NCI-H82 (cell line): ENCODE measurements at regions not wholly inside any gene's neighbourhood (a gene's known extent, or its start where the extent isn't known, plus 50 kb on each side); places are given as distances from the start of the nearest gene placed in this dataset.
A peak's percentile ranks its signal among the peaks of the same experiment; 100 is the strongest.

Experiments
- DNase-seq: peaks from one replicate; lab custom pipeline; 2025; lab: John Stamatoyannopoulos, UW

DNA sequence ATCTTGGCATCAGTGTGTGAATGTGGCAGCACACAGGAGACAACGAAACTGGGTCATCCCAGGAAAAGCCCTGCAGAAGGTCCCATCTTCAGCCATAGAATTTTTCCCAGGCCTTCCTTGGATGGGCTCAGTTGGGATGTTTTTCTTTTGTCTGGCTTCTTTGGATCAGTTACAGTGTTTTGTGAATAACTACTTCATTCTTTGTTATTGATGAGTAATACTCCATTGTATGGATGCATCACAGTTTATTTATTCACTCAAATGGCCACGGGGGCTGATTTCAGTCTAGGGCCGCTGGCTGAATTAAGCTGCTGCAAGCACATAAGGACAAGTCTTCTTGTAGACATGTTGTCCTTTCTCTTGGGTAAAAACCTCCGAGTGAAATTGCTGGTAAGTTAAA is 81.3 kb upstream of the CD93 start:
- no peak for DNase-seq

DNA sequence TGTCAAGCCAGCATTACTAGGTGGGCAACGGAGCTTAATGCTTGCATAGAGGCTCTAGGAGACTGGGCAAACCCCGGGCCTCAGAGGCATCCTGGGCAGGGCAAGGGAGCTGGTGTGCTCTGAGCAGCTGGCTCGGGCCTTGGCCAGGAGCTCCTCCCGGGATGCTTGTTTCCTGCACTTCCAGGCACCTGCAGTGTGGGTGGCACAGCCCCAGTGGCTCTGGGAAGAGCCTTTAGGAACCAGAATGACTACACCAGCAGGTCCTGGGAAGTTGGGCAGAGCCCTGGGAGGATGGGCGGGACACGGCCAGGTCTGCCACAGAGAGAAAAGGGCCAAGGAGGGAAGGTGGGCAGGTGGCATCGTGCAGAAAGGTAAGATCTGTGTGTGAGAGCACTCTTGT is 80.4 kb upstream of the CD93 start:
- no peak for DNase-seq

DNA sequence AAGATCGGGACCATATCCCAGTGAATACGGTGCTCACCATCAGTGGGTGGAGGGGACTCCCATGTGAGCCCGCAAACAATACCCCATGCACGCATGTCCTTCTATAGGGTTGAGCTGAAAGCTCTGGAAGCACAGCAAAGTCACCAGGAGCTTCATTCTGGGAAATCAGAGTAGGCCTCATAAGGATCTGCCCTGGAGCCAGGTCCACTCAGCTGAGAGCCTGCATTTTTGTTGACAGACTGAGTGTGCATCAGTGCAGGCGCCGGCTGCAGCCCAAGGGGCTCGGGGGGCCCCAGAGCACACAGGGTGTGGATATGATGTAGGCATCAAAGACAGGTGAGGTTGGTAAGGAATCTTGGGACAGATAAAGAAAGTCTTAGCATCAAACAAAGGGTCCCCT is 79.8 kb upstream of the CD93 start:
- DNase-seq, result no peak

DNA sequence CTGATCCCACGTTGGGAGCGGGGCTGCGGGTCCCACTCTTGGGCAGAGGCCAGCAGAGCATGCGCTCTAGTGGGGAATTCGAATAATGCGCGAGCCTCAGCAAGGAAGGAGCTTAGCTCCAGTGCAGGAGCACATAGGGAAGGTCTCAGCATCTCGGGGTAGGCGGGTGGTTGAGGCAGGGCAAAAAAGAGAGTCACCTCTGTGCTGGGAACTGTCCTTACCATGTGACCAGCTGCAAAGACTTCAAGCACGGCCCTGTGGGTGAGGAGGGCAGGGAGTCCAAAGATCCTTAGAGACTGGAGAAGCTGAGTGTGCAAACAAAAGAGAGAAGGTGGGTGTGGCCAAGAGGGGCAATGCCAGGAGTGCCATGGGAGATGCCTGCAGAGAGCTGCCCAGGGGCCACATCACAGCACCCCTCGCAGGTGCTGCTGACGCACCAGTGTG is 79.2 kb upstream of the CD93 start:
- DNase-seq, result peak; percentile 4

DNA sequence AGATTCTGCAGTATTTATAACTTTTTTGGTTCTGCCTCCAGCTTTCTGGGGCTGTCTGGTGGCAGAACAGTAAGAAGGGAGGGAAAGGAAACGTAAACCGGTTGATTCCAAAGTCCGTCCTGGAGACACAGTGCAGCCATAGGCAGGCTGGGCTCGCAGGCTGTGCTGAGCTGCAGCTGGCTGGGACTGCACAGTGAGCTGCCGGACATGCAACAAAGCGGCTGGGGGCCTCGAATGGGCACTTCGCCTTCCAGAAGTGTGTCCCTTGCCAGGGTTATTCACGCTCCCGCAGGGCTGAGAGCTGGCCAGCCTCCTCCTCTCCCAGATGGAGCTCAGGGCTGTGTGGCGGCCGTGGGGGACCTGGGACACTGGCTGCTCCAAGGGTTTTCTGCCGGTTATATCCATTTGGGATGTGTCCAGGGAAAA is 78.1 kb upstream of the CD93 start:
- no peak for DNase-seq

DNA sequence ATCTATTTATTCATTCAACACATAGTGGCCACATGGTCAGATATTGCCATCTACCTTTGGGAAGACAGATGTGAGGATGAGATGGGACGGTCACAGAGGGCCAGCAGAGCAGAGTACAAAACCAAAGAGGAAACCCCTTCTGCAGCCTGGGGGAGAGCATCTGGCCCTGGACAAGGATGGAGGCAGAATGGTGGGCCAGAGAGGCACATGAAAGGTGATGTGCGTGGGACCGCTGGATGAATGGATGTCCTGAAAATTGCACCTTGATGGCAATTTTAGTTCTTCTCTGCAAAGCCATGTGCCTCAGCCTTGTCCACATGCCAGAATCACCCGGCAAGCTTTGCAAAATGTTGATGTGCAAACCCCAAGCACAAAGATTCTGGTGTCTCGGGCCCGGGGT is 77.4 kb upstream of the CD93 start:
- DNase-seq, result no peak

DNA sequence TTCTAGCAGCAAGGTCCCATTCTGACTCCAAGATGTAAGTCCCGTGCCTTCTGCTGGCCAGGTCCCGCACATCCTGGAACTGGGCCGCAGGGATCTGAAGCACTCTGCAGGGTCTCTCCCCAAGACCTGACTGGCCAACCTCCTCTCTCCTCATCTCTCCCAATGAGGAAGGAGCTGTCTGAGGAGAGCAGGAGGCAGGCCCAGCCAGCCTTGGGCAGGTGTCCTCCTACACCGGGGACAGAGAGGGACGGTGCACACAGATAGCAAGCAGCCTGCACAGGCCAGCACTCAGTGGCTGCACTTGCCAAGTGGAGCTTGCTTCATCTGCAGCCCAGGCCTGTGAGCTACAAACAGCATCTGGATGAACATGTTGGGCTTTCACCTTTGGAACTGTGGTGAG is 76.8 kb upstream of the CD93 start:
- no peak for DNase-seq

DNA sequence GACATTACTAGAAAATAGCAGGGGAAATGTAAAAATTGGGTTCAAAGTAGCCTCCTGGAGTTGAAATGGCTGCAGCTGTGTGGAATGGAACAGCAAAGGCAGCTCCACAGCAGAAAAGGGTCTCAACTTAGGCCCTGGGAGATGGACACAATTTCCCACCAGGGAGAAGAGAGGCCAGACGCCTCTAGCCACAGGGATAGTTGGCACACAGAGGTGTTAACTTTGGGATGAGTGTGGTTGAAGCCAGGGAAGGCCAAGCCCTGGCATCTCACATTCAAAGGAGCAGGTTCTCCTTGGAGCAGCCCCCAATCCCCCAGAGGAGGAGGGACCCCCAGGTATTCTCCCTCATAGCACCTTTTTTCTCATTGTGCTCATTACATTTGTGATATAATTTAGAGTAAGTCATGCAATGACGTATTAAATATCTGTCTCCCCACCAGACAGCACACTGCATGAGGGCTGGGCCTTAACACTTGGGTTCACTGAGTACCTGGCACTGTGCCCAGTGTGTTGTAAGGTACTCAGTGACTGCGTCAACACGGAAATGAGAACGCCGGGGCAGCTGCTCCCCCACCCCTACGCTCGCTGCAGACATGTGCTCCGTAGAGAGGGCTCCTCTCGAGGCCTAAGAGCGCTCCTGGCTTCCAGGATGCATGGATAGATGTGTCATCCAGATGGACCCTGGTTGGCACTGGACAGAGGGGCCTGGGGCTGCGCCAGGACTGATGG is 76.0 kb upstream of the CD93 start:
- DNase-seq, result peak; percentile 21

DNA sequence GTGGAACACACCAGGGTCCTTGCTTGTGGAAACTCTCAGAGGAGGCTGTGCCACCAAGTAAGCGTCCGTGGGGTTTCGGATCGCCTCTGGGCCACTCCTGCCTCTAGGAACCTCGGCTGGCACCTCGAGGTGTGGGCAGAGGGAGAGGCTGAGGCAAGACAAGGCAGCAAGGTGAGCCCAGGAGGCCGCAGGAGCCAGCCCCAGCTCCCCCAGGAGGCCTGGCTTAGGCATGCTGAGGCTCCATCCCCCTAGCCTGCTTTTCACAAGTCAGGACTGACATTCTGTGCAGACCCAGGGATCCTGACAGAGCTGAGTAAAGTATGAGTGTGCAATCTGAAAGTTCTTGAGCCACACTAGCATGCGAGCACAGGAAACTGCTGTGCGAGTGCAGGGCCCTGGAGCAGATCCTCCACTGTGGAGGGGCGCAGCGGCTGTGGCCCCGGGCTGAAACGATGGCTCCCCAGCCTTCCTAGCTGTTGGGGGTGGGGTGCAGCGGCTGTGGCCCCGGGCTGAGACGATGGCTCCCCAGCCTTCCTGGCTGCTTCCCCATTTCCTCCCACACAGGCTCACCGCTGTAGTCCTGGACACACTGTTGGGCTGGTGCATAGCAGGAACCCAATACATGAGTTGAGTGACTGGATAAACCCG is 75.2 kb upstream of the CD93 start:
- no peak for DNase-seq

DNA sequence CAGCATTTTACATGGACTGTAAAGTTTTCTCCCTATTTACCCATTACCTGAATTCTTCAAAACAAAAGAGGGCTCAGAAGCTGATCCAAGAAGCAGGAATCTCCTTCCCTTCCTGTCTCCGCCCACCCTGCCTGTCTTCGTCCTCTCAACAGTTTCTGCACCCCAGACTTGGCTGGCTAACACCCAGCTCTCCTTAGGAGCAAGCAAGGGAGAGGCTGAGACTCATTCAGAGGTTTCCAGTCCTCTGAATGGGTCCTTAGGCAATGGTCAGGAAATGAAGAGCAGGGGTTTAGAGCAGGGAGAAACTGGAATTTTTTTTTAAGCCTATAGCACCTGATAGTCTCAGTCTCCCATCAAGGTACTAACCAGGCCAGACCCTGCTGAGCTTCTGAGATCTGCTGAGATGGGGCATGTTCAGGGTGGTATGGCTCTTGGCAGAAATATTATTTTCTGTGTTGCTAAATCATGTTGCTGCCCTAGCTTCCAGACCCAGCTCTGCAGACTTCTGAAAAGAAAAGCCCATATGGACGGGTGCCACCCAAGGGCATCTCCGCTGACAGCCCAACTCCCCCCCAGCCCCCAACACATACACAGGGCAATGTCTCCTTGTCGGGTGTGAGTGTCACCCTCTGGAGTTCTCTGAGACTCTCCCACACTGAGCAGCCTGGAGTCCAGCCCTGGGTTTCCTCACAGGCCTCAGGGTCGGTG is 74.6 kb upstream of the CD93 start:
- no peak for DNase-seq

DNA sequence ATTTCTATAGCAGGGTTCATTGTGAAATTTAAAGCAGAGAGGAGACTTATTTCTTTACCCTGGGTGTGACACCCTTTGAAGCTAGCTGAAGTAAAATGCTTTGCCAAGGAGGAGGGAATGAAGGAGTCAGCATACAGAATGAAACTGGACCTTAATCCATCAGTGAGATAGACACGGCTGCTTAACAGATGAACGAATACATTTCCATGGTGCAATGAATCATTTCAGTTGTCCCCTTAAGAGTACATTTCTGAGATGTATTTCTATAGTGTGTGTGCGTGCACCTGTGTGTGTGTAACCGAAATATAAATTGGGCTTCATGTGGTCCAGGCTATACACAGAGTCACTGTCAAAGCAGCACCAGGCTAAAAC is 73.8 kb upstream of the CD93 start:
- no peak for DNase-seq

DNA sequence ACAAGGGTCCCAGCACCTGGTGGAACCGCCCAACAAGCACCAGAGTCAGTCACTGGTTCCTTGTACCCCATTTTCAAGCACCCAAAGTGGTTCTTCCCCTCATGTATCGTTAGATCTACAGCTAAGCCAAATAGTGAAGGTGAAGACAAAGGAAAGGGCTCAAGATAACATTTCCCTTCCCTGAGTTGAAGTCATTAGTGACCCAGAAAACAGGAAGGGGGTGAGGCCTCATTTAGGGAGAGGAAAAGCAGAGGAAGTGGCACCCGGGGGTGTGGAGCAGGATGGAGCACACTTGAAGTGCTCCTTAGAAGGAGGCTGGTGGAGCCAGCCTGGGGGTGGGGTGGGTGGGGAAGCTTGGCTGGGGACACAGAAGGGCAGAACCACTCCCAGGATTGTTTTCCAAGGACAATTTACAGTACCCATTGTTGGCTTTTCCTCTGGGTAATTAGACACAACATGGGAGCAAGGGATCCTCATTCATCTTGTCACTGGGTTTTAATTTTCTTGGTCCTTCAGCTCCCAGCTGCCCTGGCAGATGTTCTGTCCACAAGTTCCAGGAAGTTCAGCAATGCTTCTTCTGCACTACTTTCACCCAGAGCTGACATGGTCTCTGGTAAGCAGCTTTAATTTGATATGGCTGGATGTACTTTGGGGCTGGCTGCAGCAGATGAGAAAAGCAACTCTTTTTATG is 73.3 kb upstream of the CD93 start:
- DNase-seq, result peak; percentile 25

DNA sequence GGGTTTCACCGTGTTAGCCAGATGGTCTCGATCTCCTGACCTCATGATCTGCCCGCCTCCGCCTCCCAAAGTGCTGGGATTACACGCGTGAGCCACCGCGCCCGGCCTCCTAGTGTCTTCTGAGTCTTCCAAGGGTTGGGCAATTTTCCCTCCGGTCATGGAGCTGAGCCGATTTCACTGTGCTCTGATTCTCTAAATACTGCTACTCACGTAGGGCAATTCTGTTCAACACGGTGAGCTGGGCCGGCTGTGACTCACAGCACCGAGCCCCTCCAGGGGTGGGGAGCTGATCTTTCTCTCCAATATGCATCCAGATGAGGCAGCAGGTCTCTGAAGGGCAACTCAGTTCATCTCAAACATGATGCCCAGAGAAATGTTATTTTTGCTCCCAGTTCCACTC is 71.6 kb upstream of the CD93 start:
- no peak for DNase-seq

DNA sequence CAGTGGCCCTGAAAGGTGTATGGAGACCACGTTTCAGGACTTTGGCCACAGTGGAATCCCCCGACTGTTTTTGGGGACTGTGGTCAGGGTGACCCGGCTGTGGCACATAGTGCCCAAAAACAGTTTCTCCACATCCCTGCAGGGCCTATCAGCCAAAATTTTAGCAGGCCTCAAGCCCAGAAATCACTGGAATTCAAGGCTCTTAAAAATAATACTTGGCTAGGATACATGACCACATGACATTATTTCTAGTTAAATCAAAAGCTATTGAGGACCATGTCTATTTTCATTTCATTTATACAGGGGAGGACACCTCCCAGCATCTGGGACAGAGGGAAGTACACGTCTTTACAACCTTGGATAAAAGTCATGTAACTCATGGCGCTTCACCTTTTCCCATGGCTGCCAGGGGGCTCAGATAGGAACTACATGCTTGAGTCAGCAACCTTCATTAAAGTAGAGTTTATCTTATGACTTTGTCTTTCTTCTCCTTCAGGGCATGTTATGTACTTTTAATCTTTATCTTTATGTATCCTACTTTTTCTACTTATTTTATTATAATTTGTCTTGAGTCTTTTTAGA is 70.8 kb upstream of the CD93 start:
- DNase-seq, result no peak

DNA sequence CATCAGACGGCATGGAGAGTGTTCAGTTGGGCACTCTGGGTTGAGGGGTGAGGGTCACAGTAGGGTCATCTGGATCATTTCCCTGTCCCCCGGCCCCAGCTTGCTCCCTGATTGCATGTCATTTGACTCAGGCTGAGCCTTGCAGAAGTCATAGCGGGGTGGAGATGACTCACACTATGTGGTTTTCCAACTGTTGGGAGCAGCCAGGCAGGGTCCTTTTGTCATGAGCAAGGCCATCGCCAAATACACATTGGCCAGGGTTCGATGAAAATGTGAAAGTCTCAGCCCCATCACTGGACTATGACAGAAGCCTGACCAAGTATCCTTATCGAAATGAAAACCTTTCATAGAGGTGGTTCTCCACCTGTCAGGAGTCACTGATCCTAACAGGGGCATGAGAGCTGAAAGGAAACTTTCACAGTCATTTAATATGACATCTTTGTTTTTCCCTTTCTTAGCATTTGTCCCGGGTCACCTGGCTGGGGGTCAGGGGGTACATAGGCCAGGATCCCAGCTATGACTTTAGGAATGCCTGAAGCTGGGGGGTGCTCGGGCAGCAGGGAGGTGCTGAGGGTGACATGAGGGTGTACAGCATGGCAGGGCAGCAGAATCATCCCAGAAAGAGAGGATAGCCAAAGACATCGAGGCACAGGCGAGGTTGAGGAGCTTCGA is 70.2 kb upstream of the CD93 start:
- no peak for DNase-seq

DNA sequence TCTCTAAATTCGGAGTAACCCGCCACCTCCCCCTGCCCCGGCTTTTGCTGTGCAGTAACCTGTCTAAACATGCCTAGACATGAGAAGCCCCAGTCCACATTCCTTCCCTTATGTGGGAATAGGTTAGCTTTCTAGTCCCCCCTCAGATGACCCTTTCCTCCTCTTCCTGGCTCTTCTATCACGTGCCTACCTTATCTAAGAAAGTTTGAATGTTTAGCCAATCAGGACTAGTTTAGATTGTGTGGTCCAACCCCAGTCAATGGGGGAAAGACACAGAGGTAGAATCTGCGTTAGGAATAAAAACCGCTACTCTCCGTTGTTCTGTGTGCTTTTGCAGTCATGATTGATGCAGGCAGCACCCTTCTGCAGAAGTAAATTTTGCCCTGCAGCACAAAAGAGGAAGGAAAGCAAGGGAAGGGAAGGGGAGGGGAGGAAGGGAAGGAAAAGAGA is 69.0 kb upstream of the CD93 start:
- DNase-seq, result no peak

DNA sequence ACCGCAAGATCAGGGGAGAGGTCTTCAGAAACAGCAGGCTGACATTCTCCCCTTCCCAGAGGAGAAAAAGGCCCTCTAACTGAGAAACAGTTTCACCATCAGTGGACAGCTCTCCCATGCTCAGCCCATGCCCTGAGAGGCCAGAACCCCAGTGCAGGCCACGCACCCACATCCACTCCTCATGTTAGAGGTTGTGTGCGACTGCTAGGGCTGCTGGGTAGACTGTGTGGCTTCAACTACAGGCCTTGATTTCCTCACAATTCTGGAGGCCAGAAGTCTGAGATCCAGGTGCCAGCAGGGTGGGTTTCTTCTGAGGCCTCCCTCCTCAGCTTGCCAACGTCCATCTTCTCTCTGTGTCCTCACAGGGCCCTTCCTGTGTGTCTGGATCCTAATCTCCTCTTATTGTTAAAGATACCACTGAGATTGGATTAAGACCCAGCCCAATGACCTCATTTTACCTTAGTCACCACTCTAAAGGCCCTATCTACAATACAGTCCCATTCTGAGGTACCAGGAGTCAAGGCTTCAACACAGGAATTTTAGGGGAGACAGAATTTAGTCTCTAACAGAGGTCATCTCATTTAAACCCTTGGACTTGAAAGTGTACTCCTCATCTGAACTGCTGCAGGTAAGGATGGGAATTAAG is 67.7 kb upstream of the CD93 start:
- DNase-seq, result peak; percentile 61

DNA sequence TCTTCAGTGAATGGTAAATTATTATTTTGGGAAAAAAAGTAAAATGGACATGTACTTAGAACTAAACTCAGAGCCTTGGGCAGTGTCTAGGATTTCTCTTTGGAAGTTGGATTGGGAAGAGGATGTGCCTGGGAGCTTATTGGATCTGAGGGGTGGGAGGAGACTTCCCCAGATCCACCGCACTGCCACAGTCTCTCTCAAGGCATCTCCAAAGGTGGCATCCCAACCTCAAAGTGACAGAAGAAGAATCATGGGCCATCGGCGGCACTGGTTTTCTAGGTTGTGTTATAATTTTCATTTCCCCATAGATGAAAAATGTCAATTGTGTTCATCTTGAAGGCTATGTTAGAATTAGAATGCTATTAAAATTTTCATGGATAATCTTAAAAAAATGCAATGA is 66.8 kb upstream of the CD93 start:
- DNase-seq, result no peak

DNA sequence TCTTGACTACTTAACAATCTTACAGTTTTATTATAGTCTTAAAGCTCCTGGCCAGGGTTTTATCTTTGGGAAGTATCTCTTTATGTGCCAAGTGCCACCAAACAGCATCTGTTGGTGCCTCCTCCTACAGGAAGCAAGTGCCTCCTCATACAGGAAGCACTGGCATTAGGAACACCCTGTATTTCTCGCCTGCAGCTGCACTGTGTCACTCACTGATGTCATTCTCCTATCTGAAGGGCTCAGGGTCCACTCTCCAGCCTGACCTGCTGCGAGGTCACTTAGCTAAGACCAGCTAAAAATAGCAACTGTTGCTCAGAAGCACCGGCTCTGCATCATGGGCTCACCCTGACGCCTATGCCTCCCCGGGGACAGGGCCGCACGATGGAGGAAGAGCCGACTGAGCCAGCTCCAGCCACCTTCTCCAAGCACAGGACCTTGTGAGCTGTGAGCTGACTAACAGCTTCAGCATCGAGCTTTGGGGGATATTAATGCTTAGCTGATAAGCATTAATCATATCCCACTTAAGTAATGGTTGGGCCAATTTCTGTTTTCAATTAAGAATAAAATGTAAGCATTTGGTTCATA is 66.3 kb upstream of the CD93 start:
- DNase-seq, result peak; percentile 3

DNA sequence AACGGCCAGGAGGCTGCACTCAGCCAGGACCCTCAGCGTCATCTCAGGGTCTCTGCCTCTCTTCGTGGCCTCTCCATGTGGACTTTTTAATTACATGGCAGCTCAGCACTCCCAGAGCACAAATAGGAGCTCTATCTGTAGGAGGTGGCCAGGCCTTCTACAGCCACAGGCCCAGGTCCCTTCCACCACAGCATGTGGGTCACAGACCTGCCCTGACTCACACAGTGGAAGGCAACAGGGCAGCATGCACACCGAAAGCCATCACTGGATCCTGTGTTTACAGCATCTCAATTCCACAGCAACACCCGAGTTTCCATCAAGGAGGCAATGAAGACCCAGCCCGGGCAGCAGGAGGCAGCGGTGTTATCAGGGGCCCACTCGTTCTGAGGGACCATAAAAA is 65.8 kb upstream of the CD93 start:
- no peak for DNase-seq
